ENCODE measurements at regions not wholly inside any gene's neighbourhood (a gene's known extent, or its start where the extent isn't known, plus 50 kb on each side); places are given as distances from the start of the nearest gene placed in this dataset.

GRCh38 chrX:151239751-151240150 lies 63.4 kb downstream of the GPR50 start:
- no peak for TF ChIP-seq EZH2 (IDR thresholded peaks at IDR 0.05; ENCODE audit: insufficient read depth, low read length)
- TF ChIP-seq, protein P1, sequence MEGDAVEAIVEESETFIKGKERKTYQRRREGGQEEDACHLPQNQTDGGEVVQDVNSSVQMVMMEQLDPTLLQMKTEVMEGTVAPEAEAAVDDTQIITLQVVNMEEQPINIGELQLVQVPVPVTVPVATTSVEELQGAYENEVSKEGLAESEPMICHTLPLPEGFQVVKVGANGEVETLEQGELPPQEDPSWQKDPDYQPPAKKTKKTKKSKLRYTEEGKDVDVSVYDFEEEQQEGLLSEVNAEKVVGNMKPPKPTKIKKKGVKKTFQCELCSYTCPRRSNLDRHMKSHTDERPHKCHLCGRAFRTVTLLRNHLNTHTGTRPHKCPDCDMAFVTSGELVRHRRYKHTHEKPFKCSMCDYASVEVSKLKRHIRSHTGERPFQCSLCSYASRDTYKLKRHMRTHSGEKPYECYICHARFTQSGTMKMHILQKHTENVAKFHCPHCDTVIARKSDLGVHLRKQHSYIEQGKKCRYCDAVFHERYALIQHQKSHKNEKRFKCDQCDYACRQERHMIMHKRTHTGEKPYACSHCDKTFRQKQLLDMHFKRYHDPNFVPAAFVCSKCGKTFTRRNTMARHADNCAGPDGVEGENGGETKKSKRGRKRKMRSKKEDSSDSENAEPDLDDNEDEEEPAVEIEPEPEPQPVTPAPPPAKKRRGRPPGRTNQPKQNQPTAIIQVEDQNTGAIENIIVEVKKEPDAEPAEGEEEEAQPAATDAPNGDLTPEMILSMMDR (IDR thresholded peaks at IDR 0.05; ENCODE audit: insufficient read depth, low read depth, low read length): no peak
- no peaks in the 10 kb centered on the region for H3K36me3 ChIP-seq (ENCODE audit: insufficient read depth, low read length)
- no peaks in the 10 kb centered on the region for H3K9me3 Mint-ChIP-seq (ENCODE audit: unreplicated experiment)
- H3K4me3 ChIP-seq (ENCODE audit: insufficient read depth, low read depth, low read length): no peak overlapping the region
- no peaks in the 10 kb centered on the region for H3K4me1 ChIP-seq (ENCODE audit: insufficient read depth, low read length)
- no peak for DNase-seq (ENCODE audit: low read depth)
- peaks cover 2% of the 10 kb centered on the region for H3K27me3 Mint-ChIP-seq (ENCODE audit: low read depth, unreplicated experiment)
- H3K4me2 ChIP-seq (ENCODE audit: low read length): no peak overlapping the region
- H2AFZ ChIP-seq (ENCODE audit: low read depth, low read length): no peak overlapping the region
- H3K27me3 ChIP-seq (ENCODE audit: insufficient read depth, low read length): no peaks in the 10 kb centered on the region
- H4K20me1 ChIP-seq (ENCODE audit: insufficient read depth, low read length): no peaks in the 10 kb centered on the region
- no peaks in the 10 kb centered on the region for H3K4me1 Mint-ChIP-seq (ENCODE audit: low read depth, unreplicated experiment)
- H3K9me3 ChIP-seq (ENCODE audit: insufficient read depth, low read depth, low read length): no peaks in the 10 kb centered on the region
- no peak overlapping the region for H3K4me3 Mint-ChIP-seq (ENCODE audit: unreplicated experiment)
- H3K27ac Mint-ChIP-seq (ENCODE audit: unreplicated experiment): no peak overlapping the region
- H3K27ac ChIP-seq (ENCODE audit: low read depth, low read length): no peak overlapping the region
- H3K9ac ChIP-seq (ENCODE audit: low read length): no peak overlapping the region
- no peak for FAIRE-seq
- H3K36me3 Mint-ChIP-seq (ENCODE audit: low read depth, unreplicated experiment): no peaks in the 10 kb centered on the region
- no peaks in the 10 kb centered on the region for H3K79me2 ChIP-seq (ENCODE audit: insufficient read depth, low read length)

DNA sequence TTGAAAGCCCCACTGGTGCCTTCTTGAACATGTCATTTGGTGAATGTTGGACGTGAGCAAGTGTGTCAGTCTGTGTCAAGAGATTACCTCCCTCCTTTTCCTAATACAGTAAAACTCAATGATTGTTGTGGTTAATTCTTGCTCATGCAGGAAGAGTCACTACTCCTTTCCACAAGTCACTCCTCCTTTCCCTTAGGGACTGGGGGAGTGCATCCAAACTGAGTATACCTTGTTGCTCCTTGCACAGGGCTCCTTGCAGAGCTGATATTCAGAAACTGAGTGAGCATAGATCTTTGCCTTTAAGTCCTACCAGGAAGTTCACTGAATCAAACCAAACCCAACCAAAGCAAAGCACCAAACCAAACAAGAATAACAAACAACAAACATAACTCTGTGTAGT lies 63.9 kb downstream of the GPR50 start:
- H3K4me2 ChIP-seq (ENCODE audit: low read length): no peak overlapping the region
- FAIRE-seq: peak; percentile 64
- H3K4me3 ChIP-seq (ENCODE audit: insufficient read depth, low read depth, low read length): no peak overlapping the region
- no peaks in the 10 kb centered on the region for H3K4me1 ChIP-seq (ENCODE audit: insufficient read depth, low read length)
- TF ChIP-seq EZH2 (IDR thresholded peaks at IDR 0.05; ENCODE audit: insufficient read depth, low read length): no peak
- TF ChIP-seq, protein P1 (IDR thresholded peaks at IDR 0.05; ENCODE audit: insufficient read depth, low read depth, low read length): no peak
- no peaks in the 10 kb centered on the region for H3K27me3 Mint-ChIP-seq (ENCODE audit: low read depth, unreplicated experiment)
- no peaks in the 10 kb centered on the region for H3K9me3 Mint-ChIP-seq (ENCODE audit: unreplicated experiment)
- H3K4me3 Mint-ChIP-seq (ENCODE audit: unreplicated experiment): no peak overlapping the region
- H3K4me1 Mint-ChIP-seq (ENCODE audit: low read depth, unreplicated experiment): no peaks in the 10 kb centered on the region
- H3K9ac ChIP-seq (ENCODE audit: low read length): no peak overlapping the region
- H2AFZ ChIP-seq (ENCODE audit: low read depth, low read length): no peak overlapping the region
- H3K27ac Mint-ChIP-seq (ENCODE audit: unreplicated experiment): no peak overlapping the region
- DNase-seq (ENCODE audit: low read depth): no peak
- H3K9me3 ChIP-seq (ENCODE audit: insufficient read depth, low read depth, low read length): no peaks in the 10 kb centered on the region
- H3K27me3 ChIP-seq (ENCODE audit: insufficient read depth, low read length): no peaks in the 10 kb centered on the region
- H3K36me3 Mint-ChIP-seq (ENCODE audit: low read depth, unreplicated experiment): no peaks in the 10 kb centered on the region
- H3K27ac ChIP-seq (ENCODE audit: low read depth, low read length): no peak overlapping the region
- no peaks in the 10 kb centered on the region for H3K79me2 ChIP-seq (ENCODE audit: insufficient read depth, low read length)
- no peaks in the 10 kb centered on the region for H3K36me3 ChIP-seq (ENCODE audit: insufficient read depth, low read length)
- no peaks in the 10 kb centered on the region for H4K20me1 ChIP-seq (ENCODE audit: insufficient read depth, low read length)

DNA sequence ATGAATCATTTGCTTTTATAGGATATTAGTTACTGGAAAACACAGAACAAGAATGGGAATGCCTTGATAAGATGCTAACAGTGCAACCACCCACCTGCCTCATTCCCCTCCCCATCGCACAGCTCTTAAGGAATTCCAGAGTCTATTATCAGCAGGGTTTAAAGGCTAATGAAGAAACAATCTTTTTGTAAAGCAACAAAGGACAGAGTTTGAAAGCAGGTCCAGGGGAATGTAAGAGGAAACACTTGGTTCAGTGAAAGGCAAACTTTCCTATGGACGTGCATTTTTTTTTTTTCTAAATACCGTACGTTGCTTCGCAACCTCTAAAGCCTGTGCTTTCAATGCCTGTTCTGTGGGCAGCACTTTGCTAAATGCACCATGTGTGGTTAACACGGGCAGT lies 92.5 kb downstream of the GPR50 start:
- Histone ChIP-seq H3K27me3 (ENCODE audit: insufficient read depth, low read length) (no peaks in the 10 kb centered on the region), H3K36me3 (ENCODE audit: insufficient read depth, low read length) (no peaks in the 10 kb centered on the region), H3K4me2 (ENCODE audit: low read length) (no peak overlapping the region), H3K9me3 (ENCODE audit: insufficient read depth, low read depth, low read length) (no peaks in the 10 kb centered on the region), H2AFZ (ENCODE audit: low read depth, low read length) (no peak overlapping the region), H3K4me3 (ENCODE audit: insufficient read depth, low read depth, low read length) (no peak overlapping the region), H3K27ac (ENCODE audit: low read depth, low read length) (no peak overlapping the region), H3K79me2 (ENCODE audit: insufficient read depth, low read length) (no peaks in the 10 kb centered on the region), H3K9ac (ENCODE audit: low read length) (no peak overlapping the region), H3K4me1 (ENCODE audit: insufficient read depth, low read length) (no peaks in the 10 kb centered on the region), H4K20me1 (ENCODE audit: insufficient read depth, low read length) (no peaks in the 10 kb centered on the region)
- Mint-ChIP-seq H3K27ac (ENCODE audit: unreplicated experiment) (no peak overlapping the region), H3K4me3 (ENCODE audit: unreplicated experiment) (no peak overlapping the region), H3K36me3 (ENCODE audit: low read depth, unreplicated experiment) (no peaks in the 10 kb centered on the region), H3K9me3 (ENCODE audit: unreplicated experiment) (no peaks in the 10 kb centered on the region), H3K27me3 (ENCODE audit: low read depth, unreplicated experiment) (no peaks in the 10 kb centered on the region), H3K4me1 (ENCODE audit: low read depth, unreplicated experiment) (no peaks in the 10 kb centered on the region)
- no peak for FAIRE-seq
- DNase-seq (ENCODE audit: low read depth): no peak
- TF ChIP-seq, protein P1 (IDR thresholded peaks at IDR 0.05; ENCODE audit: insufficient read depth, low read depth, low read length): no peak
- TF ChIP-seq EZH2 (IDR thresholded peaks at IDR 0.05; ENCODE audit: insufficient read depth, low read length): no peak
